RPMI7951 (cell line): ENCODE measurements at regions not wholly inside any gene's neighbourhood (a gene's known extent, or its start where the extent isn't known, plus 50 kb on each side); places are given as distances from the start of the nearest gene placed in this dataset.

Source experiments
- DNase-seq: peaks from one replicate; pipeline ENCODE4 v3.0.0-alpha.2; 2012; ENCODE audit warnings: low read depth

GRCh38 chr18:25647404-25647803 lies 295.4 kb upstream of the ZNF521 start:
- DNase-seq, result no peak

GRCh38 chr18:25646971-25647370 lies 295.0 kb upstream of the ZNF521 start:
- peak; percentile 85 for DNase-seq

GRCh38 chr18:25639596-25639995 lies 287.6 kb upstream of the ZNF521 start:
- DNase-seq, result no peak

GRCh38 chr18:25633563-25633962 lies 281.6 kb upstream of the ZNF521 start:
- no peak for DNase-seq

- DNase-seq, result peak; percentile 20
Observed at GRCh38 chr18:25630682-25631081, 278.7 kb upstream of the ZNF521 start.

GRCh38 chr18:25621682-25622081 lies 269.7 kb upstream of the ZNF521 start:
- DNase-seq, result no peak

GRCh38 chr18:25621144-25621543 lies 269.2 kb upstream of the ZNF521 start:
- DNase-seq, result peak; percentile 38

- DNase-seq, result no peak
Observed at GRCh38 chr18:25614168-25614567, 262.2 kb upstream of the ZNF521 start.

GRCh38 chr18:25612466-25612865 lies 260.5 kb upstream of the ZNF521 start:
- no peak for DNase-seq

GRCh38 chr18:25608091-25608490 lies 256.1 kb upstream of the ZNF521 start:
- no peak for DNase-seq

GRCh38 chr18:25604894-25605597 lies 253.1 kb upstream of the ZNF521 start:
- DNase-seq, result no peak

GRCh38 chr18:25604196-25604893 lies 252.4 kb upstream of the ZNF521 start:
- DNase-seq, result no peak

GRCh38 chr18:25599443-25599842 lies 247.5 kb upstream of the ZNF521 start:
- no peak for DNase-seq

GRCh38 chr18:25597476-25597875 lies 245.5 kb upstream of the ZNF521 start:
- DNase-seq, result no peak

GRCh38 chr18:25595274-25596060 lies 243.5 kb upstream of the ZNF521 start:
- no peak for DNase-seq

- peak; percentile 76 for DNase-seq
Observed at GRCh38 chr18:25594351-25594750, 242.4 kb upstream of the ZNF521 start.

GRCh38 chr18:25592804-25593360 lies 240.9 kb upstream of the ZNF521 start:
- DNase-seq, result no peak

GRCh38 chr18:25590456-25590855 lies 238.5 kb upstream of the ZNF521 start:
- no peak for DNase-seq

GRCh38 chr18:25587545-25587944 lies 235.6 kb upstream of the ZNF521 start:
- no peak for DNase-seq

GRCh38 chr18:25568986-25569385 lies 217.0 kb upstream of the ZNF521 start:
- DNase-seq, result no peak

GRCh38 chr18:25563816-25564683 lies 212.1 kb upstream of the ZNF521 start:
- DNase-seq, result no peak
